Activated naive CD4-positive, alpha-beta T cell treated with anti-CD3 and anti-CD28 coated beads, Interleukin-2, amount 50 U/mL, for 24 hours (primary cell): ENCODE measurements at regions not wholly inside any gene's neighbourhood (a gene's known extent, or its start where the extent isn't known, plus 50 kb on each side); places are given as distances from the start of the nearest gene placed in this dataset.

Experiments used
- H3K27ac Mint-ChIP-seq: one replicate; pipeline ENCODE4 v1.8.0; 2021; ENCODE audit warnings: mild to moderate bottlenecking, mixed read lengths
- H3K27me3 Mint-ChIP-seq: one replicate; pipeline ENCODE4 v1.8.0; 2021; ENCODE audit warnings: mixed read lengths
- H3K36me3 Mint-ChIP-seq: one replicate; pipeline ENCODE4 v1.8.0; 2021; ENCODE audit warnings: mixed read lengths
- H3K4me1 Mint-ChIP-seq: one replicate; pipeline ENCODE4 v1.8.0; 2021; ENCODE audit warnings: mixed read lengths
- H3K4me3 Mint-ChIP-seq: one replicate; pipeline ENCODE4 v1.8.0; 2021; ENCODE audit warnings: mild to moderate bottlenecking, mixed read lengths
- H3K9me3 Mint-ChIP-seq: one replicate; pipeline ENCODE4 v1.8.0; 2021; ENCODE audit warnings: mixed read lengths

DNA sequence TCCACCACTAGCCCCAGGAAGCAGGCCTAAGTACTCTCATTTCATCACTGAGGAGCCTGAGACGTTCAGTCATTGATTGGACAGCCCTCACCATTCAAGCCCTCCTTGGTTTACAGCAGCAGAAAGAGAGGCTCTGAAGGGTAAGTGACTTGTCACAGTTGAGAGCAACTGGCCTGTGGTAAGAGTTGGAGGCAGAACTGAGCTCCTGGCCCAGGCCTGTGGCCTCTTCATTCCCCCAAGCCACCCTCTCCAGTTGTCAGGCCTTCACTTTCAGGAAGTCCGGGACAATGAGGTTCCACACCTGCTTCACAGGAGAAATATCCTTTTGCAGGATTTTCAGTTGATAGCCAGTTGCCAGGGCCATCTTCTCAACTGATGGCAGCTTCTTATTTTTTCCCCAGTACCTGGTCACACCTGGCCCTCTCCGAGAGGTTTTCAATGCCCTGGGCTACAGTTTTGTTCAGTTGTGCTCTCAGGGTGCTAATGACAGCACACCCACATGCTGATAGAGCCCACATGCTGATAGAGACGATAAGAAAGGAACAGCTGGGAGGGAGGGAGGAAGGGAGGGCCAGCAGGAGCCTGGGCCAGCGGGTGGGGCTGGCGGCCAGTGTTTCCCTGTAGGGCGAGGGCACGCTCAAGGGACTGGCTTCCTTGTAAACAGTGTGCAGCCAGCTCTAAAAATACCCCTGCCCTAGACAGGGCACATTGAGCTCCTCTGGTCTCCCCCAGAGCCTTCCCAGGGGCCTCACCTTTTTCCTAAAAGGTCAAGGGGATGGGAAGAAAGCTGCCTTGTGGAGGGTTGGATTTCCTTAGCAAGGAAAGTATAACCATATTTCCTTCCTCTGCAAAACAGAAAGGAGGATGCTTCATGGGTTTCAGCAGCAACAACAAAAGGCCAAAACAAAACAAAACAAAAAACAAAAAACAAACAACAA, 112.7 kb upstream of the JUN start:
- Mint-ChIP-seq H3K4me3 (no peak overlapping the region), H3K27me3 (no peaks in the 10 kb centered on the region), H3K4me1 (peaks cover 9% of the 10 kb centered on the region), H3K36me3 (no peaks in the 10 kb centered on the region), H3K9me3 (no peaks in the 10 kb centered on the region), H3K27ac (no peak overlapping the region)

DNA sequence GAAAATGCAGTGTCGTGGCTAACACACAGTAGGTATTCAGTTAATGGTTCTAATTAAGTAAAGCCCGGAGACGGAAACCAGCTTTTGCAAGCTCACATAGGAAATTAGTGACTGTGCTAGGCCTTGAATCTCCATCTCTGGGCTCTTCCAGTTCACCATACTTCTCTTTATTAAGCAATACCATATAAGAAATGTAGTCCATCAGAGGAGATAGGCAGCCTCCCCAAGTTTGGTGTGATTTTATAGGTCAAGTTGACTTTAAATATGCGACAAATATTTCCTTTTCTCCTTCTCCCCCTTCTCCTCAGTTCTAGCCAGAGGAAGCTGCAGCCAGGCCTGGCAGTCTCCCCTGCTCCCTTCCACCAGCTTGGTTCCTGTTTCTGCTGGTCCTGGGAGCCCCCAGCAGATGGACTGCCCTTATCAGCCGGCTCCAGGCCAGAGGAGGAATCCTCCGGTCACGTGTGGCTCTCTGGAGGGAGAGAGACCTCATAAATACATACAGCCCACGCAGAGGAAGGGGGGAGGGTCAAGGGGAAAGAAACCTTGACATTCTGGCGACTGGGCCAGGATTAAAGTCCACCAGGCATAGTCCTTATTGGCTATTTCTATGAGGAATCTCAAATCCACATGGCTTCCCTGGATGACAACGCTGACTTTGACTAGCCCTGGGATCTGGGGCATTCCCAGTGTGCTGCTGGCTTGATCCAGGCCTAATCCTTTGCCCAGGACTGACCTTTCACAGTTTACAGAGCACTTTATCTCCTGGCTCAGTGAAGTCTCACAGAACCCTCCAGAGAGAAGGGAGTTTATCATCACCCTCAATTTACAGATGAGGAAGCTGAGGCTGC, 115.1 kb upstream of the JUN start:
- H3K9me3 Mint-ChIP-seq = no peaks in the 10 kb centered on the region
- H3K4me1 Mint-ChIP-seq = peaks cover 16% of the 10 kb centered on the region
- no peak overlapping the region for H3K27ac Mint-ChIP-seq
- H3K36me3 Mint-ChIP-seq = no peaks in the 10 kb centered on the region
- H3K27me3 Mint-ChIP-seq = no peaks in the 10 kb centered on the region
- H3K4me3 Mint-ChIP-seq = no peak overlapping the region

DNA sequence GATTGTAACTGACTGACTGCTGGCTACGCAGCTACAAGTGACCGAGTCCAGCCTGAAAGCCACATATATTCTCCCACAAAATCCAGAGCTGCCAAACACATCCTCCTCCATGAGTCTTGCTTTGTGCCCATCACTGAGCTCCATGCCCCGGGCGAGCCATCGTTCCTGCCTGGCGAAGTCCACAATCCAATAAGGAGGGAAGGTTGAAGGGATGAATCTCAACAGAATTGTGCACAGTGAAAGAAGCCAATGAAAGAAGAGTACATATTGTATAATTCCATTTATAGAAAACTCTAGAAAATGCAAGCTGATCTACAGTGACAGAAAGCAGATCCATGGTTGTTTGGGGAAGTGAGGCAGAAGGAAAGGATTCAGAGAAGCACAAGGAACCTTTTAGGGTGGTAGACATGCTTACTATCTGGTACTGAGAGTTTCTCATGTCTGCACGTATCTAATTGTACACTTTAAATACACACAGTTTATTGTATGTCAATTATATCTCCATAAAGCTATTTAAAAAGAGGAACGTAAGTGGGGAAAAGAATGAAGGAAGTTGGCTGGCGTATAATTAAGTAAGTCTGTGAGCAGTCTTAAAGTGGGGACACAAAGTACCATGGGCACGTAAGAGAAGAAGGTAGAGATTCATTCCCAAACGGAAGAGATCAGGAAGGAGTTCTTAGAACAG, 115.9 kb upstream of the JUN start:
- no peak overlapping the region for H3K4me3 Mint-ChIP-seq
- no peak overlapping the region for H3K27ac Mint-ChIP-seq
- no peaks in the 10 kb centered on the region for H3K27me3 Mint-ChIP-seq
- no peaks in the 10 kb centered on the region for H3K36me3 Mint-ChIP-seq
- H3K4me1 Mint-ChIP-seq = peaks cover 20% of the 10 kb centered on the region
- no peaks in the 10 kb centered on the region for H3K9me3 Mint-ChIP-seq

DNA sequence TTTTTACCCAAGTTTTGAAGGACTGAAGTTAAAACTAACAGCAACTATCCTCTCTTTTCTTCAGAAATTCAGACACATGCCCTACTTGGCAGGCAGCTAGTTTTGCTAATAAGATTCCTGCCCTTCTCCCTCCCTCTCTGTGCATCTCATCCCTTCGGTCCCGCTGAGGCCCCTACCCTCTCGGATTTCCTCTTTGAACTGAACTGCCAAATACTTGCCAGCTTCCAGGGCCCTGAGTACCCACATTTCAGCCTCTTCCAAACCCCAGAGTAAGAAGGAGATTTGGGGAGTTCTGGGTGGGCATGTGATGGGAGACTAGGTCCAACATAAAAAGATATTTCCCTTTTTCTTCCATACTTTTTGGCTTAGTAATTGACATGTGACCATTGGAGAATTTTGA, 116.5 kb upstream of the JUN start:
- peaks cover 20% of the 10 kb centered on the region for H3K4me1 Mint-ChIP-seq
- H3K27me3 Mint-ChIP-seq = no peaks in the 10 kb centered on the region
- H3K36me3 Mint-ChIP-seq = no peaks in the 10 kb centered on the region
- H3K4me3 Mint-ChIP-seq = no peak overlapping the region
- H3K27ac Mint-ChIP-seq = no peak overlapping the region
- H3K9me3 Mint-ChIP-seq = no peaks in the 10 kb centered on the region

DNA sequence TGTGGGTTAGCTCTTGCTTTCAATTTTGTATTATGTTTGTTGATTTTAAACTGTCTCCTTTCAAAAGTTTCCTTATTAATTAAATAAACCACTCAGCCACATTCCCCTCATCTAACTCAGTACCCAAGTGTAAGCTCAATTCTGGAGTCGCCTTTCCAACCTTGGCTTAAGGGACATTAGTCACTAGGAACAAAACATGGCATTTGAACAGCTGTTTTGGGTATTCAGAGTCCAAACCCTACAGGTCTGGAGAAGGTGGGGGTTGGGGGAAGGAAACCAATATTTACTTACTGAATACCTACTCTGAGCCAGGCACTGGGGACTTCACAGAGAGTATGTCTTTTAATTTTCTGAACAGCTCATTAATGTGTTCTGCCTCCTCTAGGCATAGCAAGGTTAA, 117.2 kb upstream of the JUN start:
- peaks cover 16% of the 10 kb centered on the region for H3K4me1 Mint-ChIP-seq
- no peak overlapping the region for H3K27ac Mint-ChIP-seq
- no peaks in the 10 kb centered on the region for H3K27me3 Mint-ChIP-seq
- H3K36me3 Mint-ChIP-seq = no peaks in the 10 kb centered on the region
- no peaks in the 10 kb centered on the region for H3K9me3 Mint-ChIP-seq
- H3K4me3 Mint-ChIP-seq = no peak overlapping the region

DNA sequence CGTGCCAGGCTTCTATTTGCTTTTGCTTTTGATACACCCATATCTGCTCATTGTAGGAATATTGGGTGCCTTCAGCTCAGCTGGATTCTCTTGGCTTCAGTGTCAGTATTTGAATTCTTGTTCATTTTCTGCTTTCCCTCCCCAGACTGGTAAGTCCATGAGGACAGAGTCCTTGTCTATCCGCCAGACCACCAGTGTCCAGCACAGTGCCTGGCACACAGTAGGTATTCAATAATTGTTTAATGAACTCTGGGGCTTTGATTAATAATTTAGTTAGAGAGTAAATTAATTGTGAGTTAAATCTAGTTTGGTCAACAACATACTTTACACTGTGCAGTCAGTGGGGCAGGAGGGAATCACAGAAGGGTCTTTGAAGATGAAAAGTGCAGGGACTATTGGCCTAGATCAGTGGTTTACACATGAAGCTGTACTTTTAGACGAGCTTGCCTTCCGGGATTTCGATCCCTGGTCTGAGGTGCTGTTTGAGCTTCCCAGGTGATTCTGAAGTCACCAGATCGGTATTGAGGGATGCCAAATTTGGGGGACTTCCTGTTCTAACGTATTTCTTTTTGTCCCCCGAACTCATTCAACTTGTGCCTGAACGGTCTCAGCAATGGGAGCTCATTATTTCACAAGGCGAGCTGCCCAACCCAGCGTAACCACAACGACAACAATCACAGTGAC, 119.1 kb upstream of the JUN start:
- H3K27ac Mint-ChIP-seq = peak overlapping the region; percentile 30
- peak overlapping the region; percentile 77 for H3K4me3 Mint-ChIP-seq
- H3K4me1 Mint-ChIP-seq = peaks cover 16% of the 10 kb centered on the region

DNA sequence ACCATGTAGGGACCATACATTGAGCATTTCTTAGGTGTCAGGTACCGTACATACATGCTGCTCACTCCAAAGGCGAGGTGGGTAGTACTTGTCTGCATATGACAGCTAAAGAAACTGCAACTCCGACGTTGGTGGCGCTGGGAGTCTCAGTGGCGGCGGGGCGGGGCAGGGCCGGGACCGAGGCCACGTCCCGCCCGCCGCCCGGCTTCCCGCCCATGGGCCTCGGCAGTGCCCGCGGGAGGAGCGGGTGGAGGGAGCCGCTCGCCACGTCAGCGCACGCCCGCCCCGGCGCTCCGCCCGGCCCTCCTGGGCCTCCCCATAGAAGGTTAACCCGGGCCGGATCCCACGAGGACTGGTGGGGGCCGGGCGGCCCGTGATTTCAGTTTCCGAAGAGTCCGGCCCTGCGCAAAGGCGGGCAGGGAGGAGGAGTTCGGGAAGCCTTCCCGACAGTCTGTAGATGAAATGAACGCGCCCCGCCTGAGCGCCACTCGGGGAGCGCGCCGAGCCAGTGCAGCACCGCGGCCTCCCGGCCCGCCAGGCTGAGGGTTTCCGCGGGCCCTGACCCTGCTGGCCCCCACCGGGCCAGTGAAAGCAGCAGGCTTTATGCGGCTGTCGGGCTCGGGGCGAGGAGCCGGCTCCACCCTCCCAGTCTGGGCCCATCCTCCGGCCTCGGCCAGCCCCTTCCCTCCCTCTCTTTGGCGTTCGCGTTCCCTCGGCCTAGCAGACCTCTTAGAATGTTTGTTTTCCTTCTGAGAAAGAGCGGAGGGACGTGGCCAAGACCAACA, 119.9 kb upstream of the JUN start:
- Mint-ChIP-seq H3K9me3 (no peaks in the 10 kb centered on the region), H3K36me3 (no peaks in the 10 kb centered on the region), H3K27me3 (no peaks in the 10 kb centered on the region), H3K27ac (peak overlapping the region; percentile 30), H3K4me1 (peaks cover 16% of the 10 kb centered on the region), H3K4me3 (peak overlapping the region; percentile 81)

More for the DNA sequence above, 119.1 kb upstream of the JUN start:
- H3K27me3 Mint-ChIP-seq = no peaks in the 10 kb centered on the region
- H3K36me3 Mint-ChIP-seq = no peaks in the 10 kb centered on the region
- H3K9me3 Mint-ChIP-seq = no peaks in the 10 kb centered on the region

DNA sequence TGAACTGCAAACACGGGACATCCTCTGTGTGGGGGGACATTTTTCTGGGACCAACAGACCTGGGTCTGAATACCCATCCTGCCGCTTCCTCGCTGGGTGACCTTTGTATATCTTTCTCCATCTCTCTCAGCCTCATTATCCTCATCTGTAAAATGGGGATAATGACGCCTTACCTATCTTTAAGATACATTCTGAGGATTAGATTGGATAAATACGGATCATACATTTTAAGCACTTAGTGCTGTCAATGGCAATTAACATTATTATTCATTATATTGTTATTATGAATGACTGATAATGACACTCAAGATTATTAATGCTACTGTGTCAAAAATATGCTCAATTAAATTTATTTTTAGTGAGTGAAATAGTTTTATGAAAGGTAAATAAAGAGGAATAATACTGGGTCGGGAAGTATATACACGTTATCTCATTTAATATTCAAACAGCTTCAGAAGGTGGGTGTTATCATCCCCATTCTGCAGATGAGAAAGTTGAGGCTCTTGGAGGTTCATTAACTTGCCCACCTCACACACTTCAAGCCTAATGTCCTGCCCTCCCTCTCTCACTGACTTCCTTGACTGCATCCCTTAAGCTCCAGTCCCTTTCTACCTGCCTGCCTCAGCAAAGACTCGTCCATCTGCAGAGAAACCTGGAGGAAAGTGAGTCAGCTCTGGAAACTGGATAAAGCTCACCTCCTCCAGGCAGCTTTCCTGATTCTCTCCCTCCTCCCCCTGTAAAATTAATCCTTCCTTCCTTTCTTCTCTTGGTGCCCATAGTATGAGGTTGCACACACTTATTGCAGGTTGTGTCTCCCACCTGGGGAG, 120.7 kb upstream of the JUN start:
- Mint-ChIP-seq H3K4me1 (peaks cover 16% of the 10 kb centered on the region), H3K27me3 (no peaks in the 10 kb centered on the region), H3K4me3 (peak overlapping the region; percentile 81), H3K9me3 (no peaks in the 10 kb centered on the region), H3K36me3 (no peaks in the 10 kb centered on the region), H3K27ac (no peak overlapping the region)

DNA sequence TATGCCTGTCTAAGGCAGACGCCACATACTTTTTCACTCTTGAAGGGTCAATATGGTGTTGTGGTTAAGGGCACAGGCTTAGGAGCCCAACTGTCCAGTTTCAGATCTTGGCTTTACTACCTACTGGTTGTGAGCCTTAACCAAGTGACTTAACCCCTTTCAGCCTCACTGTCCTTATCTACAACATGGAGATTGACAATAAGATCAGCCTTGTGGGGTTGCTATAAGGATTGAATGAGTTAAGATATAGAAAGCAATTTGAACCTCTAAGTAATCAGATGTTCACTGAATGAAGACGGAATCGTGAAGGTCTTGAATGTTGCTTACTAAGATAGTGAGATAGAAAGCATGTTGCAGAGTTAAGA, 121.3 kb upstream of the JUN start:
- peaks cover 16% of the 10 kb centered on the region for H3K4me1 Mint-ChIP-seq
- H3K4me3 Mint-ChIP-seq = peak overlapping the region; percentile 72
- H3K36me3 Mint-ChIP-seq = no peaks in the 10 kb centered on the region
- no peak overlapping the region for H3K27ac Mint-ChIP-seq
- H3K9me3 Mint-ChIP-seq = no peaks in the 10 kb centered on the region
- no peaks in the 10 kb centered on the region for H3K27me3 Mint-ChIP-seq

DNA sequence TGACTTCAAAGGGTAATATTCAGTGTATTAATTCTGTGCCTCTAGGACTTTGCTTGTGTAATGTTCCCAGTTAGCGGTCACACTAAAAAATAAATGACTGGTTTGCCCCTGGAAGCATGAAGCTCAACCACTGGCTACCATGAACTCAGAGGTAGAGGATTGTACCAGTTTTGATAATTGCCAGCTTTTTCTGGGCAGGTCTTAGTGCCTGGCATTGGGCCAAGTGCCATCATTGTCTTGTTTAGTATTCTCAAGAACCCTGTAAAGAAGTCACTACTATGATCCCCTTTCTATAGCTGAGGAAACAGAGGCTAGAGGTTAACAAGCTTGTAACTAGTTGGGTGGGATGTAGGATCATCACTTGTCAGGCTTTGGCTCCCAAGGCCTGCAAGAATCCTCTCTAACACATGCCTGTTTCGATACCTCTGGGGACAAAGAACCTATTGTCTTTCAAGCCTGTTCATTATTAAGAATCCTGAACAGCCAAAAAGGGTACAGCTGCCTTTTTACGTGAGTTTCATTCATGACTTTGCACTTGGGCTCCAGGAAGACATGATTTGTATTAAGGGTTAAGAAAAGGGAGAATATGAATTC, 121.9 kb upstream of the JUN start:
- H3K36me3 Mint-ChIP-seq = no peaks in the 10 kb centered on the region
- no peaks in the 10 kb centered on the region for H3K27me3 Mint-ChIP-seq
- H3K27ac Mint-ChIP-seq = no peak overlapping the region
- peaks cover 16% of the 10 kb centered on the region for H3K4me1 Mint-ChIP-seq
- H3K9me3 Mint-ChIP-seq = no peaks in the 10 kb centered on the region
- no peak overlapping the region for H3K4me3 Mint-ChIP-seq

DNA sequence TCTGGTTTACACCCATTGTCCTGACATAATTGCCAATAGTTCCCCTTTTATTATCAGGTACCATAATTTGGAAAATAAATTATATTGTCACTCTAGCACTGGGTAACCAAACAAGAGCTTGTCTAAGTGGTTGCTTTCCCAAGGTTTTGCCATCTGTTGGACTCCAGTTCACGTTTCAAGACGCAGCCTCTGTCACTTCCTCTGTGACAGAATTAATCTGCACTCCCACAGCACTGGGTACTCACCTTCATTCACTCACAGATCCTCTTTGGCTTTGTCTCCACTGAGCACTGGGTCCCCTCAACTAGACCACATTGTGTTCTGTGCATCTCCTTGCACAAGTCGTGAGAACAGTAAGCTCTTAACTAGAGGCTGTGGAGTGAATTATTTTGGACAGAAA, 123.6 kb upstream of the JUN start:
- Mint-ChIP-seq H3K36me3 (no peaks in the 10 kb centered on the region), H3K4me1 (peaks cover 16% of the 10 kb centered on the region), H3K27ac (no peak overlapping the region), H3K27me3 (no peaks in the 10 kb centered on the region), H3K9me3 (no peaks in the 10 kb centered on the region), H3K4me3 (no peak overlapping the region)

DNA sequence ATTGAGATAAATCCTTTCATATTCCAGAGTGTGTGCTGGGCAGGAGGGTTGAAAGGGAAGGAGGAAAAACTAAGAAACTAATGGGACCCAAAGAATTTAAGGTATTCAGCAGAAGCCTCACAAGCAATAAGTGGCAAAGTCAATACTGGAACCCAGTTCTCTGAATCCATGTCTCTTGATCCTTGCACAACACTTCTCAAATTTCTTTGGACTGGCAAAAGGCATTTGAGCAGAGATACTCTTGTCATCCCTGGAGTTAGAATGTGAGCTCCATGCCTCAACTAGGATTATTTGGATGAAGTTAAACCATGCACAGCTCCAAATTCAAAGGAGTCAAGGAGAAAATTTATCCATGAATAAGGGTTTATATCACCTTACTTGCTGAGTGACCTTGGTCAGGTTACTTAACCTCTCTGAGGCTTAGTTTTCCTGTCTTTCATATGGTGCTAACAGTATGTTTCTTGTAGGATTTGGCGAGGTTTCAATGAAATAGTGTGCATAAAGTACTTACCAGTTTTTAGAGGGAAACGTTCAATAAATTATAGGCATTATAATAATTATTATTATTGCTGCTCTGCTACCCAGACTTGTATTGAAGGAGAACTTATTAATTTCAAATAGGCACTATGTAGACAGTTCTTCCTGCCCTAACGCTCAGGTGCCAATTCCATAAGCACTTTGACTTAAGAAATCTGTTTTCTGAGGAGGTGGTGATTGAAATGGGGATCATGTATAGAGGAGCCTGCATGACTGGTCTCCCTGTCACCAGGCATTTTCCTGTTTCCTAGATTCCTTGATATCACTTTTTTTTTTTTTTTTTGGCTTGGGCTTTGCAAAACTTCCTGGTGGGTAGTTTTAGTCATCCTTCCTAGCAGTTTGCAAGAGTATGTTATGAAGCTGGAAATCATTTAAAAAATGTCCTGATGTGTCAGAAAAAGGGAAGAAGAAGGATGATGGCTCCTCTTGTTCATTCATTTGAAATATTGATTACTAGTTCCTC, 125.0 kb upstream of the JUN start:
- peaks cover 8% of the 10 kb centered on the region for H3K4me1 Mint-ChIP-seq
- H3K9me3 Mint-ChIP-seq = peaks cover 10% of the 10 kb centered on the region
- H3K27me3 Mint-ChIP-seq = no peaks in the 10 kb centered on the region
- peaks cover 2% of the 10 kb centered on the region for H3K36me3 Mint-ChIP-seq
- no peak overlapping the region for H3K27ac Mint-ChIP-seq
- H3K4me3 Mint-ChIP-seq = no peak overlapping the region
